ENCODE measurements at regions not wholly inside any gene's neighbourhood (a gene's known extent, or its start where the extent isn't known, plus 50 kb on each side); places are given as distances from the start of the nearest gene placed in this dataset.

DNA sequence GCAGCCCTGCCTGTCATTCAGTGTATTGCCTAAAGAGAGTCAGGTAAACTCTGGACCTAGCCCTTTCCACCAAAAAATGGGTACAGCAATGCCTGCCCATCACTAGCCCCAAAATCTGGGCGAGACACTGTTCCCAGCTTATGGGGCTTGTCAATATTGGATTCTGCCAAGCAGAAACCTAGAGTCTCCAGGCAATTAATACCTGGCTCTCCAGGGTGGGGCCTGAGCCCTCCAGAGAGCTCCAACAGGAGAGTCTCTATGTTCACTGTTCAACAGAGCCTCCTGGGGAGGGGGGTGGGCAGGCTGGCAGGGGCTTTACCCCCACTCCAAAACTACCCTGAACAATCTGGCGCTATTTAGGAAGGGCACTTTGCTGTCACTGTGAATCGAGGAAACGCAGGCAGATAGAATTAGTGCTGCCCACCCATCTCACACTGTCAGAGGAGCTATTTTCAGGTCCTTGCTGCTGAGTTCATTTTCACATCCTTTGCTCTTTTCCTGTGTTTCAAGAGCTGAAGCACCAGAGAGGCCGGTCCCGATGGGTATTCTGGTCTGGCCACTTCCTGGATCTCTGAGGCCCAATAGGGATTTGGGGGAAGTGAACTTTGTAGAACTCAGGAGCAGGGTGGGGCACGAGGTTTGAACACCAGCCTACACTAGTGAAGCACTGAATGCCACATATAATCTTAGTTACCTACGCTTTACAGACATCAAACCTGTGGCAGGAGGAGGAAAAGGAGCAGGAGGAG, 121.8 kb downstream of the C5orf15 start:
- DNase-seq (ENCODE audit: low read depth in 1 of 2, low spot score in 1 of 2): no peak
- TF ChIP-seq JUND (IDR thresholded peaks at IDR 0.05; ENCODE audit: low read depth): no peak
- in situ Hi-C loops (cut with HindIII; ENCODE audit: low pct_unique_long_range_greater_than_20kb, low sequenced_read_pairs): no loop called here

DNA sequence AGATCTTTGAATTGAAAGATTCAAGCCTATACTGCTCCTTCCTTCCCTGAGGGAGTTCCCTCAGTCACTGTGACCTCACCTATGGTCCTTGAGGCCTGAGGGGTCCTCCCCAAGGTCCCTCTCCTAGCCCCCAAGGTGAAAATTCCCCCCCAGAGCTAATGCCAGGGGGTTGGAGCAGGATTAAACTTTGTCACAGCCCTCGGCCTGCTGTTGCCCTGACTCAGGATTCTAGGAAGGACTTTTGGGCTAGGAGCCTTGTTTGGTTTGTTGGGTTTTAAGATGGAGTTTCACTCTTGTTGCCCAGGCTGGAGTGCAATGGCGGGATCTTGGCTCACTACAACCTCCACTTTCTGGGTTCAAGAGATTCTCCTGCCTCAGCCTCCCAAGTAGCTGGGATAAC, 123.2 kb downstream of the C5orf15 start:
- TF ChIP-seq JUND (IDR thresholded peaks at IDR 0.05; ENCODE audit: low read depth): no peak
- in situ Hi-C loops (cut with HindIII; ENCODE audit: low pct_unique_long_range_greater_than_20kb, low sequenced_read_pairs): no loop called here
- no peak for DNase-seq (ENCODE audit: low read depth in 1 of 2, low spot score in 1 of 2)

DNA sequence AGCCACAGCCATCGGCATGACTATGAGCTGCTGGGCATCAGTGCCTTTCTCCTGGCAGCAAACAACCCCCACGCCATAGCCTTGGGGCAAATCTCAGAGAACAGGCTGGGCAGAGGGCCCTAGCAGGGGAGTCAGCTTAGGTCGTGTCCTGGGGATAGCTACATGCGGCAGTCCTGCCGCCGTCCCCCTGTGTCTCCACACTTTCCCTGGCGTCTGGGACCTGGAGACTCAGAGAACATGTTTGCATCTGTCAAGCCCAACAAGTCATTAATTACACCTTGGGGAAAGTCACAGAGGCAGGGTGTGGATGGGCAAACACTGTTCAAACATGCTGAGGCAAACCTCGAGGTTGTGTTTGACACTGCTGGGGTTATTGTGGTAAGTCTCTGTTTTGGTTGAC, 123.6 kb downstream of the C5orf15 start:
- DNase-seq (ENCODE audit: low read depth in 1 of 2, low spot score in 1 of 2): no peak
- TF ChIP-seq JUND (IDR thresholded peaks at IDR 0.05; ENCODE audit: low read depth): no peak
- in situ Hi-C loops (cut with HindIII; ENCODE audit: low pct_unique_long_range_greater_than_20kb, low sequenced_read_pairs): no loop called here

DNA sequence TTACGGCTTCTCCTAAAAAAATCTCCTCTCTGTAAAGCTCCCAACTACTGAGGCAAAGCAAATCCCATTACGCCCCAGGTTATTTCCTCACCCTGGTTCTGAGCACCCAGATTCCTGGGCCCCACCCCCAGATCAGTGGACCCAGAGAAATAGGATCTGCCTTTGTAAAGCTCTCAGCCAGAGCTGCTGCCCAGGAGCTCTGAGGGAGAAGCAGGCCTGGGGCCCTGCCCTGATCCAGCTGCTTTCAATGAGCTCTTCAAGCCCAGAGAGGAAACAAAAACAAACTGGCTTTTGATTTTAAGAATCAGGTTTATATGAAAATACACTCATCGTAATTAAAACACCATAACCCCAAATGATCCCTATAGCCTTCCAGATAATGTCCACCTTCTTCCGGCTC, 124.5 kb downstream of the C5orf15 start:
- in situ Hi-C loops (cut with HindIII; ENCODE audit: low pct_unique_long_range_greater_than_20kb, low sequenced_read_pairs): no loop called here
- TF ChIP-seq JUND (IDR thresholded peaks at IDR 0.05; ENCODE audit: low read depth): no peak

DNA sequence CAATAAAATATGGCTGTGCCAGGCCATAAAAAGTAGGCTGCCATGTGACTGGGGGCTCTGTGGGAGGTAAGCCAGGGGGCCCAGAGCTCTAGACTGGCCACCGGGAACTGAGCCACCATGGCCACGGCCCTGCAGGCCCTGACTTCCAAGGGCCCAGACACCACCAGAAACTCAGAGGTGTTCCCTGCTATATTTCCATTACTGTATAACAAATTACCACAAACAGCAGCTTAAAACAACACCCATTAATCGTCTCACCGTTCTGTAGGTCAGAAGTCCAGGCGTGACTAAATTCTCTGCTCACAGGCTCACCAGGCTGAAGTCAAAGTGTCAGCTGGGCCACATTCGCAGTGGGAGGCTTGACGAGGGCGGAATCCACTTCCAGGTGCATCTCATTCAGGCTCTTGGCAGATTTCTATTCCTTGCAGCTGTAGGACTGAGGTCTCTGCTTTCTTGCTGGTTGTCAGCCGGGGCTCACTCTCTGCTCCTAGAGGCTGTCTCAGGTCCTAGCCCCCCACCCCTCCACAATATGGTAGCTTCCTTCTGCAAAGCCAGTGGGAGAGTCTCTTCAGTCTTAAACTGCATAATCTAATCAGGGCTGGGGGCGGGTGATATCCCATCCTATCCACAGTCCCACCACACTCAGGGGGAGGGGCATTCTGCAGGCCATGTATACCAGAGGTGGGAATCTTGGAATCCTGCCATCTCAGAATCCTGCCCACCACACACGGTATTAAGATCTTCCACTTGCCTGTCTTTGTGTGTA, 125.4 kb downstream of the C5orf15 start:
- in situ Hi-C loops (cut with HindIII; ENCODE audit: low pct_unique_long_range_greater_than_20kb, low sequenced_read_pairs): no loop called here
- DNase-seq (ENCODE audit: low read depth in 1 of 2, low spot score in 1 of 2): no peak
- TF ChIP-seq JUND (IDR thresholded peaks at IDR 0.05; ENCODE audit: low read depth): no peak

More for the DNA sequence above, 124.5 kb downstream of the C5orf15 start:
- DNase-seq (ENCODE audit: low read depth in 1 of 2, low spot score in 1 of 2): no peak

DNA sequence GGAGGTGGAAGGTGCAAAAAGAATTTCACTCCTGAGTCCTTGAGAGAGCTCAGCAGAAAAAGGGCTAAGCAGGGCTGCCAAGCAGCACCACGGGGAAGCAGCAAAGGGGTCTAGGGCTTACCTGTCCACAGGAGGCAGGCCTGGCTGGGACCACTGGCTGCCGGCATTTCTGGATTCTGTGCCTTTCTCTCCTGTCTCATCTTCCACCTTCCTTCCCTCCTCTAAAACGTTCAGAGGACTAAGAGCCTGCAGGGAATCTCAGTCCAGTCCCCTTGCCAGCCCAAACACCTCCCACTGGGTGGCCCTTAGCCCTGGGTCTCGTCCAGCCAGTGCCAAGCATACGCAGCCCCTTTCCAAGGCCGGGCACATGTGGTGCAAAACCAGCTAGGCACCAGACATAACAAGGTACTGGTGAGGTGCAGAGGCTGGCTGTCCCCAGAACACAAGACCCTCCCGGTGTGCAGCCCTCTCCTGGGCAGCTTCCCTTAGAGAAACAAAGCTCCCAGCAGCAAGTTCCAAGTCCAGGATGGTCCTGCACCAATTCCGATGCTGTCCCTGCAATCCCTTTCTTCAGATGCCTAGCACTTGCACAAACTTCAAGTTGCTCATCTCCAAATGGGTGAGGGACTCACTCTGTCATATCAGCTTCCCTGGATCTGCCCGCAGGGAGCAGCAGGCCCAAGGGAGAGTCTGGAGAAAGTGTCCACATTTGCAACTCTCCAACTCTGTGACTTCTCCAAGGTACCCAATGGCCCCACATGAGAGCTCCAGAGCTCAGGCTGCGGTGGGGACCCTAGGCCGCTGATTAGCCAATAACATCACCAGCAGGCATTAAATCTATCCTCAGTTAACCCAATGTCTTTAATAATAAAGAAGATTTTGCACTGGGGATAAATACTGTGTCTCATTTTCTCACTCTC, 126.3 kb downstream of the C5orf15 start:
- DNase-seq (ENCODE audit: low read depth in 1 of 2, low spot score in 1 of 2): no peak
- in situ Hi-C loops (cut with HindIII; ENCODE audit: low pct_unique_long_range_greater_than_20kb, low sequenced_read_pairs): no loop called here
- TF ChIP-seq JUND (IDR thresholded peaks at IDR 0.05; ENCODE audit: low read depth): no peak

DNA sequence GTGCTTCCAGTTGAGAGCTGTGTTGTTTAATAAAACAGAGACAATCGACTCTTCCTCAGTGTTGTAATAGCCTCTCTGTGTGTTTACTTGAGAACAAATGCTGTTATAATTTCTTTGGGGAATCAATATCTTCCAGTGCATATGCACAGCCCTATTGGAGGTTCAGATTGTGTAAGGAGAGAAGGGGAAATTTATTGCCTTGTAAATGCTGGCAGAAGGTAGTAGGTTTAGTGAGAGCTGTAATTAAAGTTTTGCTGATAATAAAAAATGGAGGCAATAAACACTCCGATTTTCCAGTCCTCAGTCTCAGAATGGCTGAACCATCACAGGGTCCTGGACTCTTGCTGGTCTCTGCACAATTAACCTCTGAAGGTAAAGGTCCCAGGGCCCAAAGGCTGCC, 128.3 kb downstream of the C5orf15 start:
- DNase-seq (ENCODE audit: low read depth in 1 of 2, low spot score in 1 of 2): no peak
- in situ Hi-C loops (cut with HindIII; ENCODE audit: low pct_unique_long_range_greater_than_20kb, low sequenced_read_pairs): no loop called here
- TF ChIP-seq JUND (IDR thresholded peaks at IDR 0.05; ENCODE audit: low read depth): no peak

DNA sequence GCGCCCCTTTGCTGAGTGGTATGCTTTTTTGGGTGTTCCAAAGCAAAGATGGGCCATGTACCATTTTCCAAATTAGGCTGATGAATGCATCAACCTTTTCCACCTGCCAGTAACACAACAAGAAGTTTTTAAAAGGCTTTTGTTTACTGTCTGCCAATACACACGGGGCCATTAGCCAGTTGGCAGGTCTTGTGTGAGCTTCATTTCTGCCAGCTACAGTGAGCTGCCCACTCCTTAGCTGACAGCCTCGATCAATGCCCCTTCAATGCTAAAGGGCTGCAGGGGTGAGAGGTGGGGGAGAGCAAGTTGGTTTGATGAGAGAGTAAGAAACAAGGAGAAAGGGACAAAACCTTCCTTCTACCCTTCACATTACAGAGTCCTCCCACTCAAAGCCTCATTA, 128.7 kb downstream of the C5orf15 start:
- DNase-seq (ENCODE audit: low read depth in 1 of 2, low spot score in 1 of 2): no peak
- TF ChIP-seq JUND (IDR thresholded peaks at IDR 0.05; ENCODE audit: low read depth): no peak
- in situ Hi-C loops (cut with HindIII; ENCODE audit: low pct_unique_long_range_greater_than_20kb, low sequenced_read_pairs): no loop called here

DNA sequence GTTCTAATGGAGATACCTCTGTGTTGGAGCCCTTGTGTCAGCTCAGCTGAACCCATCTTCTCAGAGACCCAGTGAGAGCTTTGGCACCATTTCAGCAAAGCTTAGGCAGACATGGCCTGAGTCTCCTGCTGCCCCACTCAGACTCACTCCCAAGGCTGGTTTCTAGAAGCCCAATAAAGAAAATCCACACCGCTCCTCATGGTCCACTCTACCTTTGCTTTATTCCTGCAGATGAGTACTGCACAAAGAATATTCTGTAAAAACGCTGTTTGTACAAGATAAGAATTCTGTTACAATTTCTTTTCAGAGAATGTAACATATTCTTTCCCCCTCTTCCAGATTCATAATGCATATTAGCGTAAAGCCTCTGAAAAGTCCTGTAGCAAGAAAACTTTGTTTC, 129.3 kb downstream of the C5orf15 start:
- no peak for TF ChIP-seq JUND (IDR thresholded peaks at IDR 0.05; ENCODE audit: low read depth)
- DNase-seq (ENCODE audit: low read depth in 1 of 2, low spot score in 1 of 2): no peak
- in situ Hi-C loops (cut with HindIII; ENCODE audit: low pct_unique_long_range_greater_than_20kb, low sequenced_read_pairs): no loop called here

DNA sequence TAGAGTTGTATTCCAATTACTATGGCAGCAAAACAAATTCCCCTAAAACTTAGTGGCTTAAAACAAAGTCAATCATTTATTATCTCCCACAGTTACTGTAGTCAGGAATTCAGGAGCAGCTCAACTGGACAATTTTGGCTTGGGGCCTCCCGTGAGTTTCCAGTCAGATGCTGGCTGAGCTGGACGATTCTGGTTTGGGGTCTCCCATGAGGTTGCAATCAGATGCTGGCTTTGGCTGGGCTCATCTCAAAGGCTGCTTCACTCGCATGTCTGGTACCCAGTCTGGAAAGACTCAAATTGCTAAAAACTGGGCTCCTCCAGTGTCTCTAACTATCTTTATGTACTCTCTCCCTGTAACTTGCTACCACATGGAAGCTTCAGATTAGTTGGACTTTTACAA, 130.1 kb downstream of the C5orf15 start:
- in situ Hi-C loops (cut with HindIII; ENCODE audit: low pct_unique_long_range_greater_than_20kb, low sequenced_read_pairs): no loop called here
- TF ChIP-seq JUND (IDR thresholded peaks at IDR 0.05; ENCODE audit: low read depth): no peak
- no peak for DNase-seq (ENCODE audit: low read depth in 1 of 2, low spot score in 1 of 2)

DNA sequence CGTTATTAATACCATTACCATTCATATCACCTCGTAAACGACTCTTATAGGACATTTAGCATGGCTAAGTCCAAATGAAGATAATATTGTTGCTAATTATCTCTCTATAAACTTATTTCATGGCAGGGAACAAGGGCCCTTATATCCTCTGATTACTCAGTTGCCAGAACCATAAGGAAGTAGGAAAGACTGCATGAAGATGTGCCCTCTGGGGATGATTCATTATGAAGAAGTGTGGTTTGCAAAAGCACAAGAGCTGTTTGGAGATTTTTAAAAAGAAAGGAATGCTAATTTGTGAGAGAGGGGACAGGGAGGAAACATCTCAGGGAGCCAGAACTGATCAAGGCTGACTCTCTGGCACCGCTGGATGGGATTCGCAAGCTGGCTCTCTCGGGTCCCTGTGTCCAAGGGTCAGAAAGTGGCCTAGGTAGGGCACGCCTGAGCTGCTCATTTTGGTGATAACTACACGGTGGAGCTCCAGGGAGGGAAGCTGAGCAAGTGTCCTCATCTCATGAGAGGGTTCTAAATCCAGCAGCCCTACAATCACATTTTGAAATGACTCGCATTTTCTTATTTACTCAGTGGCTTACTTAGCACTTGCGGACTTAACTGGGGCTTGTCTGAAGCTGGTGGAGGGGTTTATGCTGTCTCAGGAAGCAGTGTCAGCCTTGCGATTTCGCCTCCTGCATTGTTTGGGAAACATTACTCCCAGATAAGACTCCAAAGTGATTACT, 136.8 kb downstream of the C5orf15 start:
- DNase-seq (ENCODE audit: low read depth in 1 of 2, low spot score in 1 of 2): no peak
- in situ Hi-C loops (cut with HindIII; ENCODE audit: low pct_unique_long_range_greater_than_20kb, low sequenced_read_pairs): no loop called here
- no peak for TF ChIP-seq JUND (IDR thresholded peaks at IDR 0.05; ENCODE audit: low read depth)

DNA sequence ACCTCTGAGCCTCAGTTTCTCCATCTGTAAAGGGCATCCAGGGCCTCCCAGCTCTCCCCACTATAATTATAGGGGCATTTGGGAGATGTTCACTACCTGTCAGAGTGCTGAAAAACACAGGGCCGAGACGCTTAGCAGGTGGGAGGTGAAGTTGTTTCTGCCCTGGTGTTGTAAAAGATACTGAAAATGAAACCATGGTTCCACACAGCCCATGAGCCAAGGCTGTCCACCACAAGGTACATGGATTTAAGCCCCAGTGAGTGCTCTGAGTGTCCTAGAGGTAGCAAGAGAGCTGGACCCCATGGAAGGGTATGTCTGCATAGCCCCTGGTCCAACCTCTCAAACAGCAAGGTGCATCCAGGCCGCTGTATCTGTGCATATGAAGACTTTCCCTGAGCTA, 137.5 kb downstream of the C5orf15 start:
- no peak for TF ChIP-seq JUND (IDR thresholded peaks at IDR 0.05; ENCODE audit: low read depth)
- no peak for DNase-seq (ENCODE audit: low read depth in 1 of 2, low spot score in 1 of 2)
- in situ Hi-C loops (cut with HindIII; ENCODE audit: low pct_unique_long_range_greater_than_20kb, low sequenced_read_pairs): no loop called here
